Embryonic facial prominence (tissue), 1 donor: ENCODE measurements at regions not wholly inside any gene's neighbourhood (a gene's known extent, or its start where the extent isn't known, plus 50 kb on each side); places are given as distances from the start of the nearest gene placed in this dataset.

Experiments used
- DNase-seq: peaks from one replicate; pipeline ENCODE4 v3.0.0-alpha.2; 2016; ENCODE audit errors: extremely low spot score

- DNase-seq: no peak
Observed at GRCh38 chr22:48459859-48460823, 1367.5 kb downstream of the BRD1 start.

- no peak for DNase-seq
Observed at GRCh38 chr22:48459259-48459658, 1368.4 kb downstream of the BRD1 start.

- DNase-seq: no peak
Observed at GRCh38 chr22:48456449-48456848, 1371.2 kb downstream of the BRD1 start.

GRCh38 chr22:48453751-48454485 is 1373.8 kb downstream of the BRD1 start:
- DNase-seq: no peak

GRCh38 chr22:48453171-48453570 is 1374.5 kb downstream of the BRD1 start:
- no peak for DNase-seq

- DNase-seq: no peak
Observed at GRCh38 chr22:48452766-48453165, 1374.9 kb downstream of the BRD1 start.

- DNase-seq: no peak
Observed at GRCh38 chr22:48451891-48452290, 1375.8 kb downstream of the BRD1 start.

- DNase-seq: no peak
Observed at GRCh38 chr22:48450188-48450825, 1377.4 kb downstream of the BRD1 start.

- DNase-seq: no peak
Observed at GRCh38 chr22:48449466-48450187, 1378.0 kb downstream of the BRD1 start.

- DNase-seq: no peak
Observed at GRCh38 chr22:48448821-48449220, 1378.9 kb downstream of the BRD1 start.

GRCh38 chr22:48445113-48445827 is 1382.4 kb downstream of the BRD1 start:
- no peak for DNase-seq

- DNase-seq: no peak
Observed at GRCh38 chr22:48444320-48445112, 1383.2 kb downstream of the BRD1 start.

GRCh38 chr22:48443680-48444079 is 1384.0 kb downstream of the BRD1 start:
- DNase-seq: no peak

GRCh38 chr22:48442663-48443062 is 1385.0 kb downstream of the BRD1 start:
- no peak for DNase-seq

- DNase-seq: no peak
Observed at GRCh38 chr22:48441553-48441850, 1386.2 kb downstream of the BRD1 start.

GRCh38 chr22:48440673-48441552 is 1386.8 kb downstream of the BRD1 start:
- DNase-seq: no peak

GRCh38 chr22:48440176-48440575 is 1387.5 kb downstream of the BRD1 start:
- no peak for DNase-seq

GRCh38 chr22:48439560-48440135 is 1388.0 kb downstream of the BRD1 start:
- DNase-seq: no peak
